Cardiac fibroblast (primary cell): ENCODE measurements at regions not wholly inside any gene's neighbourhood (a gene's known extent, or its start where the extent isn't known, plus 50 kb on each side); places are given as distances from the start of the nearest gene placed in this dataset.
A peak's percentile ranks its signal among the peaks of the same experiment; 100 is the strongest.

ENCODE experiments used
- DNase-seq, 2 donors: peaks; one replicate each; pipeline versions ENCODE4 v3.0.0 to v3.0.0-alpha.2; 2010; ENCODE audit warnings: low read depth in 2 of 2
- H3K4me3 ChIP-seq, 2 donors: replicated peaks in 1 of 2; 1 replicate in 1 of 2; 2 replicates in 1 of 2; pipeline ENCODE4 v1.5.1; 2011; ENCODE audit warnings: low read depth in 2 of 2, low read length in 2 of 2, mild to moderate bottlenecking in 2 of 2, moderate library complexity in 1 of 2
- CTCF ChIP-seq: IDR thresholded peaks from one replicate; pipeline ENCODE4 v1.5.1; 2011; ENCODE audit warnings: low read depth, mild to moderate bottlenecking, low read length, inconsistent platforms

- H3K4me3 ChIP-seq = no peak overlapping the region
- TF ChIP-seq CTCF = no peak
Measured at GRCh38 chr16:73233846-73234424, 186.0 kb upstream of the ZFHX3 start.

GRCh38 chr16:73233329-73233765 is 185.4 kb upstream of the ZFHX3 start:
- TF ChIP-seq CTCF = no peak
- no peak for DNase-seq
- H3K4me3 ChIP-seq = peak overlapping the region; percentile 16 to 57

More at GRCh38 chr16:73233846-73234424, 186.0 kb upstream of the ZFHX3 start:
- peak; percentile 8 to 11 for DNase-seq

- peak overlapping the region; percentile 28 to 57 for H3K4me3 ChIP-seq
- TF ChIP-seq CTCF = no peak
- DNase-seq = peak; percentile 98 to 99
Measured at GRCh38 chr16:73232555-73233328, 184.8 kb upstream of the ZFHX3 start.

GRCh38 chr16:73231944-73232554 is 184.1 kb upstream of the ZFHX3 start:
- H3K4me3 ChIP-seq = peak overlapping the region; percentile 28 to 57
- no peak for TF ChIP-seq CTCF
- peak; percentile 12 to 27 for DNase-seq

- H3K4me3 ChIP-seq = no peak overlapping the region
- TF ChIP-seq CTCF = no peak
- DNase-seq = no peak
Measured at GRCh38 chr16:73231379-73231778, 183.5 kb upstream of the ZFHX3 start.

- no peak overlapping the region for H3K4me3 ChIP-seq
- TF ChIP-seq CTCF = no peak
- no peak for DNase-seq
Measured at GRCh38 chr16:73230651-73231050, 182.7 kb upstream of the ZFHX3 start.
